Common myeloid progenitor, CD34-positive (primary cell): ENCODE measurements at regions not wholly inside any gene's neighbourhood (a gene's known extent, or its start where the extent isn't known, plus 50 kb on each side); places are given as distances from the start of the nearest gene placed in this dataset.
A peak's percentile ranks its signal among the peaks of the same experiment; 100 is the strongest.

ENCODE experiments used
- CTCF ChIA-PET: fragments of 350-600 bp; sonication (Branson Sonifier 250); formaldehyde crosslinking; loops from one replicate; lab custom pipeline; 2021; ENCODE audit warnings: antibody characterized with exemption; lab: Charles Lee
- POLR2A ChIA-PET: fragments of 350-600 bp; sonication (Branson Sonifier 250); formaldehyde crosslinking; loops from one replicate; lab custom pipeline; 2021; ENCODE audit warnings: antibody characterized with exemption; lab: Charles Lee
- DNase-seq, 3 donors: peaks; one replicate each; pipeline versions ENCODE4 v3.0.0 to v3.0.0-alpha.2; 2013
- H3K27ac ChIP-seq, 2 experiments: 1 replicate in 1 of 2; 2 replicates in 1 of 2; pipeline ENCODE4 v1.7.0; 2013; ENCODE audit warnings: inconsistent platforms in 2 of 2, low read length in 2 of 2, mild to moderate bottlenecking in 2 of 2, low read depth in 1 of 2, moderate library complexity in 1 of 2; ENCODE audit not compliant: severe bottlenecking in 2 of 2, insufficient read depth in 1 of 2, poor library complexity in 1 of 2
- H3K27me3 ChIP-seq, 5 experiments: replicated peaks in 2 of 5; 1 replicate in 3 of 5; 2 replicates in 2 of 5; pipeline versions ENCODE4 v1.6.1 to v1.7.0; 2013; ENCODE audit warnings: low read length in 4 of 5, mild to moderate bottlenecking in 2 of 5, moderate library complexity in 2 of 5, inconsistent platforms in 1 of 5; ENCODE audit not compliant: insufficient read depth in 5 of 5, control insufficient read depth in 4 of 5
- H3K36me3 ChIP-seq, 4 experiments: 1 replicate in 2 of 4; 2 replicates in 2 of 4; pipeline versions ENCODE4 v1.6.1 to v1.7.0; 2013; ENCODE audit warnings: low read length in 3 of 4, control low read depth in 1 of 4, mild to moderate bottlenecking in 1 of 4; ENCODE audit not compliant: control insufficient read depth in 4 of 4, insufficient read depth in 4 of 4
- H3K4me1 ChIP-seq, 4 experiments: 1 replicate in 3 of 4; 2 replicates in 1 of 4; pipeline versions ENCODE4 v1.6.1 to v1.7.1; 2013; ENCODE audit warnings: low read length in 3 of 4, mild to moderate bottlenecking in 3 of 4, control low read depth in 1 of 4, inconsistent platforms in 1 of 4, moderate library complexity in 1 of 4; ENCODE audit not compliant: control insufficient read depth in 4 of 4, insufficient read depth in 4 of 4; ENCODE audit errors: control extremely low read depth in 1 of 4
- H3K4me3 ChIP-seq, 7 experiments: 1 replicate in 4 of 7; 2 replicates in 3 of 7; pipeline versions ENCODE4 v1.5.1 to v1.7.0; 2013; ENCODE audit warnings: mild to moderate bottlenecking in 7 of 7, low read length in 6 of 7, moderate library complexity in 6 of 7, inconsistent platforms in 2 of 7, low read depth in 2 of 7, control low read depth in 1 of 7; ENCODE audit not compliant: insufficient read depth in 4 of 7, control insufficient read depth in 1 of 7; ENCODE audit errors: extremely low read depth in 1 of 7
- H3K9me3 ChIP-seq, 5 experiments: 1 replicate in 4 of 5; 2 replicates in 1 of 5; pipeline versions ENCODE4 v1.6.1 to v1.7.1; 2013; ENCODE audit warnings: low read length in 4 of 5, mild to moderate bottlenecking in 2 of 5, inconsistent platforms in 1 of 5, low read depth in 1 of 5, moderate library complexity in 1 of 5; ENCODE audit not compliant: control insufficient read depth in 4 of 5, insufficient read depth in 2 of 5; ENCODE audit errors: control extremely low read depth in 1 of 5
- WGBS: methylation state at CpG from one replicate; pipeline ENCODE4 v1.1.5; 2013; ENCODE audit not compliant: insufficient coverage; 5-methylcytosine and 5-hydroxymethylcytosine counted together

DNA sequence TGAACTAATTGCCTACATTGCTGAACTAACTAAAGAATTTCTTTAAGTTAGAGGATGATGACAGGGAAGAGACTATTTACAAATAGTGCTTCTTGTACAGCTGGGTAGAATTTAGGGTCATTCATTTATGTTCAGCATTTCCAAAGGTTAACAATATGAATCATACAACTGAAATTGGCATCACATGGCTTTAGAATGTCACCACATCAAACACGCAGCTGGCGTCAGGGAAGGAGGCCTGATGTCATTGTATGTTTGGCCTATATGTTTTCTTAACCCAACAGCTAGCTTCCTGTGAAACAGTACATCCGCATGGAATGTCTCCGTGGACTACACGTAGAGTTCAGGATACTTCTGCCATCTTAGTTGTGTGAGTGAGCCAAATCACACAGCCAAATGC lies 99.0 kb upstream of the TNFSF11 start:
- no peaks in the 10 kb centered on the region for H3K4me1 ChIP-seq
- no peaks in the 10 kb centered on the region for H3K36me3 ChIP-seq
- H3K27ac ChIP-seq, result no peak overlapping the region
- H3K9me3 ChIP-seq, result peaks cover 0 to 4% (median 0%) of the 10 kb centered on the region in 5 experiments
- POLR2A ChIA-PET, result no interaction called here
- H3K27me3 ChIP-seq, result no peaks in the 10 kb centered on the region
- H3K4me3 ChIP-seq, result no peak overlapping the region
- DNase-seq, result no peak
- CTCF ChIA-PET, result no interaction called here
- 98% methylated on average over 5 of the region's 5 CpGs for WGBS

DNA sequence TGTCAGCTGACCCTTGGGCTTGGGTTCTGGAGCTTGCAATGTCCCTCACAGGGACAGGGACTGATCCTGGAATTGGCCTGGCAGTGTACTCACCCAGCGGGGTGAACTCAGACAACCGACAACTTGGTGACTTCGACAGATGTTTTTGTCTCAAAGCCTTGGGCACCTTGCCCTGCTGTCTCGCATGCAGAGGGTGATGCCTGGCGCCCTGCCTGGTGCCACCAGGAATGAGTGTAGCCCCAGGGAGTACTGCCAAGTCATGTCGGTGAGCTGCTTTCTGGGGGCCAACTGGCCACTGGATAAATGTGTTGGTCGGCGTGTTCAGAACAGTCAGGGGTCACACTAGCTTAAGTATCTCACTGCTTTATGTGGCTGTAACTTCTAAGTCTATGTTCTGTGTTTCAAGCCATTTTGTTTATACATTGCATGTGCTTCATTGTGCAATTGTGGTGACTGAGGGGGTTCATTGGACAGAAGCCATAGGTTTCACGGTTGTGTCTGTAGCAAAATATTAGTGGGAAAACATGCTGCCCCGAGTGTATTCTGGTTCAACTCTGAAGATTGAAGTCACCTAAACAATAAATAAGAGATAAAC lies 96.3 kb upstream of the TNFSF11 start:
- CTCF ChIA-PET, result interaction anchor here (1.0 kb wide), 1 partner anchor 37 kb away, joined by 3 read pairs; no protein-coding TSS in a partner anchor
- no peak overlapping the region for H3K4me3 ChIP-seq
- no peak for DNase-seq
- peaks cover 0 to 4% (median 0%) of the 10 kb centered on the region in 5 experiments for H3K9me3 ChIP-seq
- no peaks in the 10 kb centered on the region for H3K4me1 ChIP-seq
- no peaks in the 10 kb centered on the region for H3K27me3 ChIP-seq
- POLR2A ChIA-PET, result no interaction called here
- no peak overlapping the region for H3K27ac ChIP-seq
- no peaks in the 10 kb centered on the region for H3K36me3 ChIP-seq
- WGBS, result 97% methylated on average over 6 of the region's 10 CpGs

DNA sequence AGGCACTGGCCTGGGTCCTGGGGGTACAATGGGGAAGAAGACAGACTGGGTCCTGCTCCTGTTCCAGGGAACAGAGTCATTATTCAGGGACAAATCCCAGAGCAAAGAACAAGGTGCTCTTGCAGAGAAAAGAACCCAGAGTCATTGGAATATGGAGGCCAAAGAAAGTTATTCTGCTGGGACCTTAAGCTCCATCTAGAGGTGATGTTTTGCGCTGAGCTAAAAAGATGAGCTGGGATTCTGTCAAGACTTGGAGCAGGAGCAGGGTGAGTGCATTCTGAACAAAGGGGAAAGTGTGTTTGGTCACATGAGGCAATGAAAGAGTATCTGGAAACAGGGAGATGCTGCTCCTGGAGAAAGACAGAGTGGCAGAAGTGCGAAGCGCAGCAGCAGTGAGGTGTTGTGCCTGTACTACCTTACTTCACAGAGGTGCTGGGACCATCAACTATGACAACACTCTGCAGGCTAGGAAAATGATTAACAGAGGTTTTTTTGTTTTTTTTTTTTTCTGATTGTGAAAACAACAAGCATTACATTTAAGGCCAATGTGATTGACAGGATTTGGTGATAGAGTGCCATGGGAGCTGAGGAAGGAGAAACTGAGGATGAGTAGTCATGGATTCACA lies 95.3 kb upstream of the TNFSF11 start:
- POLR2A ChIA-PET, result no interaction called here
- no peak for DNase-seq
- no peak overlapping the region for H3K4me3 ChIP-seq
- H3K9me3 ChIP-seq, result peaks cover 0 to 4% (median 0%) of the 10 kb centered on the region in 5 experiments
- CTCF ChIA-PET, result no interaction called here
- WGBS, result 87% methylated on average over 3 of the region's 3 CpGs
- H3K27me3 ChIP-seq, result no peaks in the 10 kb centered on the region
- H3K27ac ChIP-seq, result no peak overlapping the region
- no peaks in the 10 kb centered on the region for H3K4me1 ChIP-seq
- H3K36me3 ChIP-seq, result no peaks in the 10 kb centered on the region

DNA sequence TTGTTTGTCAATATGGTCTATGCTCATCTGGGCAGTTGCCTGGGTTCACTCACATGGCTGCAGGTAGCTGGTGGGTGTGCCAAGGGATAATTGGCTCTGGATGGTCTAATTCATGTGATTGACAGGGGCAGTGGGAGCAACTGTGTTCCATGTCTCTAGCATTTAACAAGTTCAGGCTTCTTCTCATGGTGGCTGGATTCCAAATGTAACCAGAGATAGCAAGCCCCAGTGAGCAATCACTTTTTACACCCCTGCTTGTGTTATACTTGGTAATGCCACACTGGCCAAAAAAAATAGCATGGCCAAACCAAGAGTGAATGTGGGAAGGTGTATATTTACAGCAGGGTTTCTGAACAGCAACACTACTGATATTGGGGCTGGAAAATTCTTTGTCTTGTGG lies 89.6 kb upstream of the TNFSF11 start:
- H3K9me3 ChIP-seq, result no peaks in the 10 kb centered on the region
- no peak overlapping the region for H3K4me3 ChIP-seq
- ChIA-PET POLR2A (no interaction called here), CTCF (no interaction called here)
- DNase-seq, result no peak
- H3K27me3 ChIP-seq, result no peaks in the 10 kb centered on the region
- H3K4me1 ChIP-seq, result peaks cover 5 to 12% (median 9%) of the 10 kb centered on the region in 4 experiments
- no peak overlapping the region for H3K27ac ChIP-seq
- H3K36me3 ChIP-seq, result no peaks in the 10 kb centered on the region

DNA sequence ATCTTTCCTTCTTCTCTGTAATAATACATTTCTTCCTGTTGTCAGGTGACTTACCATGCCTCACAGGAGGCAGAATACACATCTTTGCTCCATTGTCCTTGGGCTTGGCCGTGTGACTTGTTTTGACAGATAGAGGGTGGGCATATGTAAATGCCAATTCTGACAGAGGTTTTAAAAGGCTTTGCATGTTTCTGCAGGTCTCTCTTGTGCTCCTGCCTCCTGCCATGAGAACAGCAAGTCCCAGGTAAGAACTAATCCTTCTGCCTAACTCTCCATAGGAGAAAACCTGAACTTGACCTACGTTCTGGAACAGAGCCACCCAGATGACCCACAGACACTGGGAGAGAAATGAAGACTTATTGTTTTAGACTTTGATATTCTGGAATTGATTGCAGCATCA lies 88.7 kb upstream of the TNFSF11 start:
- DNase-seq, result no peak
- Histone ChIP-seq H3K27me3 (no peaks in the 10 kb centered on the region), H3K27ac (no peak overlapping the region), H3K4me3 (no peak overlapping the region), H3K36me3 (no peaks in the 10 kb centered on the region), H3K4me1 (peaks cover 5 to 12% (median 9%) of the 10 kb centered on the region in 4 experiments), H3K9me3 (no peaks in the 10 kb centered on the region)
- no CpG with 5 or more reads among the region's 2 CpGs for WGBS
- CTCF ChIA-PET, result no interaction called here
- POLR2A ChIA-PET, result no interaction called here

DNA sequence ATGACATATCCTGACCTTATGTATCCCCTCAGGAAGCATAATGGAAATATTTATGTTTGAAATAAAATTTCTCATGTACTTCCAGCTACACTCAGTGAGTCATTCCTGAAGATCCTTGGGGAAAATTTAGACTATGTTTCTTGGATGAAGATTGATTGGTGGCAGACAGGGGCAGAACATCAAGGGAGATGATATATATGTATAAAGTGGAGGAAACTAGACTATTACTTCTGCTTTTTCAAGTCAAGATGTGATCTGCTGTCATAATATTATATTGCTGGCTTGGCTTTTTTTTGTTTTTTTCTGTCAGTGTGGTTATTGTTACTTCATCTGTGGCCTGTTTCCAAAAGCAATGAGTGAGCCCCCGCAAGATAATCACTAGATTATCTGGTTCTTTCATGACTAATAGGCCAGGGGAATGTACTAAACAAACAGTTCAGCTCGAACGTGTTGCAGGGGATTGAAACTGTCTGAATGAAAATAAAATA lies 87.2 kb upstream of the TNFSF11 start:
- ChIA-PET POLR2A (interaction anchor here (0.7 kb wide), 1 partner anchor 917 kb away, joined by 3 read pairs; no protein-coding TSS in a partner anchor), CTCF (no interaction called here)
- no peaks in the 10 kb centered on the region for H3K9me3 ChIP-seq
- no peaks in the 10 kb centered on the region for H3K36me3 ChIP-seq
- no peak overlapping the region for H3K27ac ChIP-seq
- H3K4me1 ChIP-seq, result peaks cover 5 to 12% (median 9%) of the 10 kb centered on the region in 4 experiments
- WGBS, result no CpG with 5 or more reads among the region's 3 CpGs
- peak overlapping the region in 1 of 7 experiments; percentile 8 for H3K4me3 ChIP-seq
- H3K27me3 ChIP-seq, result no peaks in the 10 kb centered on the region
- peak; percentile 74 to 94 (median 93) for DNase-seq

DNA sequence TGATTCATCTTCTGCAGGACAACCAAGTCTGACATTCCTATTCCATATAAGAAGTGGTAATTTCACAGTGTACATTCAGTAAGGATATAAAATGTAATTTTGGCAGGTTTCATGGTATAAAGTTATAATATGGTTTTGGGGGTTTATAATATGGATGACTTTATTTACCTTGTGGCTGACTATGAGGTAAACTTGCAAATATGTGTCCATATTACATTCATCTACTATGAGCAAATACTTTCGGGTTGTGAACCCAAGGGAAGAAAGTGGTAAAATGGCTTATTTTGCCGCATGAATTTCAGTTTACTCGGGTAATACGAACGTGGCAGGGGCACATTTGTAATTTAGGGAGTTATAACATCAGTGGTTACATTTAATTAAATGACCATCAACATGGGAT lies 86.7 kb upstream of the TNFSF11 start:
- Histone ChIP-seq H3K36me3 (no peaks in the 10 kb centered on the region), H3K4me3 (peak overlapping the region in 1 of 7 experiments; percentile 8), H3K4me1 (peaks cover 5 to 12% (median 9%) of the 10 kb centered on the region in 4 experiments), H3K9me3 (no peaks in the 10 kb centered on the region), H3K27me3 (no peaks in the 10 kb centered on the region), H3K27ac (no peak overlapping the region)
- CTCF ChIA-PET, result interaction anchor here (1.1 kb wide), 1 partner anchor 153 kb away, joined by 3 read pairs; no protein-coding TSS in a partner anchor
- POLR2A ChIA-PET, result interaction anchor here (0.7 kb wide), 1 partner anchor 918 kb away, joined by 3 read pairs; no protein-coding TSS in a partner anchor
- no peak for DNase-seq
- no CpG with 5 or more reads among the region's 5 CpGs for WGBS
